HCT116 (cell line): ENCODE measurements at regions not wholly inside any gene's neighbourhood (a gene's known extent, or its start where the extent isn't known, plus 50 kb on each side); places are given as distances from the start of the nearest gene placed in this dataset.
"Not testable (repeated sequence)": the region's sequence is repeated elsewhere in the genome, so short reads cannot be mapped to it uniquely, and the experiment has no call there.

Source experiments
- ATAC-seq: fragments of 200-7000 bp; cut with Tn5 transposase; 2 replicates; pipeline ENCODE4 v1.9.1; 2020; ENCODE audit warnings: mild to moderate bottlenecking, moderate library complexity
- BruUV-seq: library from RNA; stranded (reverse); fragments of 400-500 nt; replicated peaks from 2 replicates; lab custom pipeline; 2021; lab: Mats Ljungman, UMichigan
- CTCF ChIA-PET: fragments of 300-600 bp; sonication (Branson Sonifier 250); formaldehyde crosslinking; loops from one replicate; lab custom pipeline; 2021; ENCODE audit warnings: antibody characterized with exemption; lab: Charles Lee
- POLR2A ChIA-PET: fragments of 300-600, 350-600 bp; sonication (Branson Sonifier 250); formaldehyde crosslinking; loops from one replicate; lab custom pipeline; 2021; ENCODE audit warnings: antibody characterized with exemption; lab: Charles Lee
- RAD21 ChIA-PET, 2 experiments: fragments of 300-600 bp; sonication (Branson Sonifier 250); formaldehyde crosslinking; loops; one replicate each; lab custom pipeline; 2023; ENCODE audit warnings: low total read pairs in 2 of 2; ENCODE audit not compliant: uncharacterized antibody in 2 of 2, unreplicated experiment in 2 of 2, low non-redundant PET in 1 of 2; lab: Charles Lee
- DNase-seq: peaks from one replicate; pipeline ENCODE4 v3.0.0-alpha.2; 2010; ENCODE audit warnings: low read depth, low spot score
- H2AFZ ChIP-seq: fragments of 200-600 bp; shearing (Covaris generic), sonication (generic); 2 replicates; pipeline ENCODE4 v1.6.1; 2017; ENCODE audit warnings: low read depth, mixed run types, mixed read lengths, antibody characterized with exemption, low read length; ENCODE audit not compliant: poor library complexity, severe bottlenecking
- H3K27ac ChIP-seq: 2 replicates; pipeline ENCODE4 v1.5.1; 2012; ENCODE audit warnings: low read depth, low read length
- H3K27me3 ChIP-seq: fragments of 200-600 bp; sonication (generic); 2 replicates; pipeline ENCODE4 v1.6.1; 2016; ENCODE audit warnings: mixed run types, low read length, mixed read lengths; ENCODE audit not compliant: insufficient read depth
- H3K36me3 ChIP-seq, 2 experiments: fragments of 200-500 bp in 1 of 2; fragments of 200-600 bp in 1 of 2; sonication (Bioruptor generic) in 1 of 2; sonication (generic) in 1 of 2; 2 replicates each; pipeline versions ENCODE4 v1.5.1 to v1.6.1; 2014 to 2016; ENCODE audit warnings: low read length in 2 of 2, inconsistent platforms in 1 of 2, mixed read lengths in 1 of 2, mixed run types in 1 of 2; ENCODE audit not compliant: insufficient read depth in 2 of 2, control insufficient read depth in 1 of 2
- H3K4me1 ChIP-seq, 2 experiments: fragments of 200-600 bp in 1 of 2; sonication (generic) in 1 of 2; 2 replicates each; pipeline versions ENCODE4 v1.5.1 to v1.6.1; 2012 to 2017; ENCODE audit warnings: low read length in 2 of 2, inconsistent platforms in 1 of 2, mild to moderate bottlenecking in 1 of 2, mixed read lengths in 1 of 2, mixed run types in 1 of 2, moderate library complexity in 1 of 2; ENCODE audit not compliant: insufficient read depth in 2 of 2, control insufficient read depth in 1 of 2
- H3K4me2 ChIP-seq: fragments of 200-600 bp; sonication (generic); 2 replicates; pipeline ENCODE4 v1.6.1; 2017; ENCODE audit warnings: mixed run types, low read length, mixed read lengths
- H3K4me3 ChIP-seq, 2 experiments: fragments of 200-600 bp in 1 of 2; sonication (generic) in 1 of 2; replicated peaks in 1 of 2; 2 replicates each; pipeline ENCODE4 v1.5.1; 2011 to 2016; ENCODE audit warnings: low read length in 2 of 2, control low read depth in 1 of 2, low read depth in 1 of 2, mild to moderate bottlenecking in 1 of 2, mixed read lengths in 1 of 2, mixed run types in 1 of 2
- H3K79me2 ChIP-seq: fragments of 200-600 bp; sonication (generic); 2 replicates; pipeline ENCODE4 v1.6.1; 2017; ENCODE audit warnings: mild to moderate bottlenecking, mixed run types, low read length, moderate library complexity, mixed read lengths; ENCODE audit not compliant: insufficient read depth
- H3K9ac ChIP-seq: fragments of 200-600 bp; sonication (generic); 2 replicates; pipeline ENCODE4 v1.6.1; 2016; ENCODE audit warnings: low read length, mixed read lengths
- H3K9me2 ChIP-seq: fragments of 200-600 bp; sonication (generic), shearing (Covaris generic); 2 replicates; pipeline ENCODE4 v1.6.1; 2017; ENCODE audit warnings: mixed run types, mild to moderate bottlenecking, moderate library complexity; ENCODE audit not compliant: insufficient read depth
- H3K9me3 ChIP-seq, 2 experiments: fragments of 200-500 bp in 1 of 2; fragments of 200-600 bp in 1 of 2; sonication (Bioruptor generic) in 1 of 2; sonication (generic) in 1 of 2; 2 replicates each; pipeline ENCODE4 v1.6.1; 2014 to 2017; ENCODE audit warnings: low read length in 2 of 2, mixed read lengths in 2 of 2, inconsistent platforms in 1 of 2, low read depth in 1 of 2, mild to moderate bottlenecking in 1 of 2, mixed run types in 1 of 2, moderate library complexity in 1 of 2; ENCODE audit not compliant: control insufficient read depth in 1 of 2, insufficient read depth in 1 of 2
- H4K20me1 ChIP-seq: fragments of 200-600 bp; sonication (generic), shearing (Covaris generic); 2 replicates; pipeline ENCODE4 v1.6.1; 2017; ENCODE audit warnings: mixed run types, mild to moderate bottlenecking, moderate library complexity; ENCODE audit not compliant: insufficient read depth
- ATF3 ChIP-seq: IDR thresholded peaks from 2 replicates; pipeline ENCODE4 v1.6.1; 2012
- EZH2phosphoT487 ChIP-seq: fragments of 200-600 bp; IDR thresholded peaks from 2 replicates; pipeline ENCODE4 v1.6.1; 2018; ENCODE audit warnings: antibody characterized with exemption, borderline replicate concordance
- FOSL1 ChIP-seq: IDR thresholded peaks from 2 replicates; pipeline ENCODE4 v1.6.1; 2012; ENCODE audit warnings: low read depth
- JUND ChIP-seq: IDR thresholded peaks from 2 replicates; pipeline ENCODE4 v1.6.1; 2012
- RAD21 ChIP-seq: IDR thresholded peaks from 2 replicates; pipeline ENCODE4 v1.6.1; 2012; ENCODE audit warnings: low read depth, mild to moderate bottlenecking
- ZBTB33 ChIP-seq: IDR thresholded peaks from 2 replicates; pipeline ENCODE4 v1.6.1; 2011; ENCODE audit warnings: mild to moderate bottlenecking, low read length, moderate library complexity; ENCODE audit not compliant: insufficient replicate concordance; ENCODE audit errors: extremely low read depth
- ZFX ChIP-seq: fragments of 450-650 bp; IDR thresholded peaks from 2 replicates; pipeline ENCODE4 v1.6.1; 2017
- intact Hi-C: fragments of 100-400 bp; cut with micrococcal nuclease; formaldehyde crosslinking; loops from 2 replicates; pipeline ENCODE4 v1.10.0; 2022

GRCh38 chr20:54984104-54984448 is 508.7 kb downstream of the DOK5 start:
- RAD21 ChIA-PET: no interaction called here

GRCh38 chr20:54983394-54984103 is 508.2 kb downstream of the DOK5 start:
- BruUV-seq, ATAC-seq, H3K4me2 ChIP-seq, CTCF ChIA-PET, DNase-seq, H3K36me3 ChIP-seq, H4K20me1 ChIP-seq, H3K27me3 ChIP-seq, H3K4me1 ChIP-seq, H3K9me2 ChIP-seq, POLR2A ChIA-PET, H3K27ac ChIP-seq, H3K4me3 ChIP-seq, H2AFZ ChIP-seq, RAD21 ChIA-PET, H3K79me2 ChIP-seq, intact Hi-C loops, H3K9ac ChIP-seq: not testable (repeated sequence)
- H3K9me3 ChIP-seq: peaks cover 12 to 16% of the 10 kb centered on the region in 2 experiments; a peak in 2 of 4 replicates

More at GRCh38 chr20:54984104-54984448, 508.7 kb downstream of the DOK5 start:
- Histone ChIP-seq H2AFZ (no peak overlapping the region), H3K36me3 (no peaks in the 10 kb centered on the region), H3K4me2 (no peak overlapping the region), H3K9ac (no peak overlapping the region), H3K79me2 (no peaks in the 10 kb centered on the region), H3K4me3 (no peak overlapping the region), H3K27me3 (no peaks in the 10 kb centered on the region), H3K9me3 (peaks cover 12 to 19% of the 10 kb centered on the region in 2 experiments; a peak in 2 of 4 replicates), H4K20me1 (no peaks in the 10 kb centered on the region), H3K9me2 (no peaks in the 10 kb centered on the region), H3K4me1 (no peaks in the 10 kb centered on the region), H3K27ac (no peak overlapping the region)
- BruUV-seq: no TSS peak
- ChIA-PET CTCF (no interaction called here), POLR2A (no interaction called here)
- no peak for TF ChIP-seq ZBTB33
- no peak for TF ChIP-seq EZH2phosphoT487
- TF ChIP-seq FOSL1: no peak
- no peak for TF ChIP-seq ATF3
- no peak for TF ChIP-seq RAD21
- TF ChIP-seq JUND: no peak
- no peak for TF ChIP-seq ZFX
- intact Hi-C loops: no loop called here
- ATAC-seq: no peak
- DNase-seq: no peak
